HEK293 (cell line): ENCODE measurements at regions not wholly inside any gene's neighbourhood (a gene's known extent, or its start where the extent isn't known, plus 50 kb on each side); places are given as distances from the start of the nearest gene placed in this dataset.

Experiments used
- CTCF ChIA-PET: fragments of 350-600 bp; formaldehyde crosslinking; extraction: SDS; loops from one replicate; lab custom pipeline; 2021; ENCODE audit warnings: antibody characterized with exemption; lab: Yijun Ruan, JAX
- POLR2A ChIA-PET: fragments of 300-600 bp; formaldehyde crosslinking; extraction: SDS; loops from one replicate; lab custom pipeline; 2020; ENCODE audit warnings: antibody characterized with exemption, inconsistent platforms; lab: Yijun Ruan, JAX
- H3K27ac ChIP-seq: fragments of 200-500 bp; sonication (Bioruptor generic); 2 replicates; pipeline ENCODE4 v1.5.1; 2014; ENCODE audit warnings: low read depth, low read length, control low read depth, inconsistent platforms; ENCODE audit errors: extremely low read depth
- H3K36me3 ChIP-seq, 2 experiments: fragments of 200-500 bp in 1 of 2; sonication (Bioruptor generic) in 1 of 2; 1 replicate in 1 of 2; 2 replicates in 1 of 2; pipeline ENCODE4 v1.5.1; 2014 to 2017; ENCODE audit warnings: inconsistent platforms in 2 of 2, low read length in 2 of 2; ENCODE audit not compliant: control insufficient read depth in 2 of 2, insufficient read depth in 1 of 2
- H3K4me1 ChIP-seq: fragments of 200-500 bp; sonication (Bioruptor generic); 2 replicates; pipeline ENCODE4 v1.5.1; 2014; ENCODE audit warnings: mild to moderate bottlenecking, low read length, inconsistent platforms; ENCODE audit not compliant: control insufficient read depth, insufficient read depth
- H3K4me3 ChIP-seq: 2 replicates; pipeline ENCODE4 v1.5.1; 2011; ENCODE audit warnings: low read depth, mild to moderate bottlenecking, control low read depth, low read length, moderate library complexity
- H3K9me3 ChIP-seq: fragments of 200-500 bp; sonication (Bioruptor generic); 2 replicates; pipeline ENCODE4 v1.5.1; 2014; ENCODE audit warnings: low read depth, low read length, inconsistent platforms; ENCODE audit not compliant: control insufficient read depth, insufficient read depth
- HOXC10 ChIP-seq: sonication (generic); formaldehyde crosslinking; IDR thresholded peaks from 2 replicates; pipeline ENCODE4 v1.8.1; 2023; ENCODE audit warnings: mild to moderate bottlenecking, missing genetic modification reagents
- KLF10 ChIP-seq: fragments of 450-650 bp; IDR thresholded peaks from 2 replicates; pipeline ENCODE4 v1.5.1; 2018; ENCODE audit warnings: missing biosample characterization, mild to moderate bottlenecking, missing genetic modification characterization
- KLF7 ChIP-seq: fragments of 450-650 bp; formaldehyde crosslinking; IDR thresholded peaks from 2 replicates; pipeline ENCODE4 v1.5.1; 2016; ENCODE audit warnings: missing biosample characterization, missing genetic modification characterization, borderline replicate concordance
- TCF7L2 ChIP-seq: IDR thresholded peaks from 2 replicates; pipeline ENCODE4 v1.6.1; 2011; ENCODE audit warnings: low read depth, mild to moderate bottlenecking, inconsistent platforms, low read length, moderate library complexity, borderline replicate concordance
- ZEB2 ChIP-seq: fragments of 450-650 bp; formaldehyde crosslinking; IDR thresholded peaks from 2 replicates; pipeline ENCODE4 v1.5.1; 2016; ENCODE audit warnings: missing biosample characterization, missing genetic modification characterization
- ZNF146 ChIP-seq: fragments of 450-650 bp; formaldehyde crosslinking; IDR thresholded peaks from 2 replicates; pipeline ENCODE4 v1.5.1; 2016; ENCODE audit warnings: missing biosample characterization, missing genetic modification characterization
- ZNF155 ChIP-seq: fragments of 450-650 bp; formaldehyde crosslinking; IDR thresholded peaks from 2 replicates; pipeline ENCODE4 v1.5.1; 2016; ENCODE audit warnings: missing biosample characterization, missing genetic modification characterization
- ZNF19 ChIP-seq: fragments of 450-650 bp; formaldehyde crosslinking; IDR thresholded peaks from 2 replicates; pipeline ENCODE4; 2016; ENCODE audit warnings: missing biosample characterization, missing genetic modification characterization, low read depth
- ZNF239 ChIP-seq: fragments of 450-650 bp; formaldehyde crosslinking; IDR thresholded peaks from 2 replicates; pipeline ENCODE4 v1.5.1; 2016; ENCODE audit warnings: missing biosample characterization, missing genetic modification characterization
- ZNF266 ChIP-seq: fragments of 450-650 bp; formaldehyde crosslinking; IDR thresholded peaks from 2 replicates; pipeline ENCODE4 v1.5.1; 2016; ENCODE audit warnings: missing biosample characterization, missing genetic modification characterization, low read depth
- ZNF274 ChIP-seq, 2 experiments: fragments of 200-500 bp in 1 of 2; fragments of 450-650 bp in 1 of 2; sonication (Bioruptor generic) in 1 of 2; formaldehyde crosslinking in 1 of 2; IDR thresholded peaks; 2 replicates each; pipeline versions ENCODE4 v1.5.1 to v1.6.1; 2014 to 2016; ENCODE audit warnings: borderline replicate concordance in 1 of 2, inconsistent platforms in 1 of 2, low read length in 1 of 2, missing biosample characterization in 1 of 2, missing genetic modification characterization in 1 of 2
- ZNF37A ChIP-seq: fragments of 450-650 bp; IDR thresholded peaks from 2 replicates; pipeline ENCODE4 v1.5.1; 2018; ENCODE audit warnings: missing biosample characterization, missing genetic modification characterization
- ZNF416 ChIP-seq: fragments of 450-650 bp; formaldehyde crosslinking; IDR thresholded peaks from 2 replicates; pipeline ENCODE4 v1.5.1; 2016; ENCODE audit warnings: missing biosample characterization, missing genetic modification characterization
- ZNF48 ChIP-seq: fragments of 450-650 bp; formaldehyde crosslinking; IDR thresholded peaks from 2 replicates; pipeline ENCODE4 v1.5.1; 2016; ENCODE audit warnings: missing biosample characterization, missing genetic modification characterization
- ZNF677 ChIP-seq: fragments of 450-650 bp; IDR thresholded peaks from 2 replicates; pipeline ENCODE4 v1.5.0; 2018; ENCODE audit warnings: missing biosample characterization, mild to moderate bottlenecking, missing genetic modification characterization, moderate library complexity
- ZNF837 ChIP-seq: fragments of 450-650 bp; formaldehyde crosslinking; IDR thresholded peaks from 2 replicates; pipeline ENCODE4 v1.5.1; 2016; ENCODE audit warnings: missing biosample characterization, missing genetic modification characterization
- ZNF843 ChIP-seq: fragments of 450-650 bp; formaldehyde crosslinking; IDR thresholded peaks from 2 replicates; pipeline ENCODE4 v1.5.1; 2016; ENCODE audit warnings: missing biosample characterization, missing genetic modification characterization
- TF ChIP-seq, protein P1 (sequence below): fragments of 450-650 bp; formaldehyde crosslinking; IDR thresholded peaks from 2 replicates; pipeline ENCODE4 v1.5.1; 2016; ENCODE audit warnings: missing biosample characterization, missing genetic modification characterization
- TF ChIP-seq, protein P2 (sequence below): fragments of 450-650 bp; formaldehyde crosslinking; IDR thresholded peaks from 2 replicates; pipeline ENCODE4 v1.5.1; 2016; ENCODE audit warnings: missing biosample characterization, missing genetic modification characterization
- TF ChIP-seq, protein P3 (sequence below): fragments of 450-650 bp; formaldehyde crosslinking; IDR thresholded peaks from 2 replicates; pipeline ENCODE4 v1.5.1; 2016; ENCODE audit warnings: missing biosample characterization, missing genetic modification characterization

DNA sequence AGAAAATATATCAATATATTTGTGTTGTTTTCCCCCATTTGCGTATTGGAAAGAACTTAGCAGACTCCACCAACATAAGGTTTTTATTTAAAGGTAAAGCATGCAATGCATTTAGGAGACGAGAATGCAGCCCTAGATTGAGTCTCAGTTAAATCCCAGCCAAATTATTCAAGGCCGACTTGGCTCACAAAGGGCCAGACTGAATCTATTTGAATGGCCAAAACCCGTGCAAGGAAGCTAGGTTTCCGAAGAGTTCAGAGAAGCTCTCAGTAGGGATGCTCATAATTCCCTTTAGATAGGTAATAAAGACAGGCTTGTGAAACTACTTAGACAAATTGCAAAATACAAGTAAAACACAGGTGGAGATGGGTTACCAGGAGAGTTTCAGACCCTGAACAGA lies 520.3 kb downstream of the CDH9 start (continued):
- TF ChIP-seq, protein P1, sequence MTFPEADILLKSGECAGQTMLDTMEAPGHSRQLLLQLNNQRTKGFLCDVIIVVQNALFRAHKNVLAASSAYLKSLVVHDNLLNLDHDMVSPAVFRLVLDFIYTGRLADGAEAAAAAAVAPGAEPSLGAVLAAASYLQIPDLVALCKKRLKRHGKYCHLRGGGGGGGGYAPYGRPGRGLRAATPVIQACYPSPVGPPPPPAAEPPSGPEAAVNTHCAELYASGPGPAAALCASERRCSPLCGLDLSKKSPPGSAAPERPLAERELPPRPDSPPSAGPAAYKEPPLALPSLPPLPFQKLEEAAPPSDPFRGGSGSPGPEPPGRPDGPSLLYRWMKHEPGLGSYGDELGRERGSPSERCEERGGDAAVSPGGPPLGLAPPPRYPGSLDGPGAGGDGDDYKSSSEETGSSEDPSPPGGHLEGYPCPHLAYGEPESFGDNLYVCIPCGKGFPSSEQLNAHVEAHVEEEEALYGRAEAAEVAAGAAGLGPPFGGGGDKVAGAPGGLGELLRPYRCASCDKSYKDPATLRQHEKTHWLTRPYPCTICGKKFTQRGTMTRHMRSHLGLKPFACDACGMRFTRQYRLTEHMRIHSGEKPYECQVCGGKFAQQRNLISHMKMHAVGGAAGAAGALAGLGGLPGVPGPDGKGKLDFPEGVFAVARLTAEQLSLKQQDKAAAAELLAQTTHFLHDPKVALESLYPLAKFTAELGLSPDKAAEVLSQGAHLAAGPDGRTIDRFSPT (tag by site-specific recombination) = no peak
- TF ChIP-seq, all 188 proteins: peak for 0

DNA sequence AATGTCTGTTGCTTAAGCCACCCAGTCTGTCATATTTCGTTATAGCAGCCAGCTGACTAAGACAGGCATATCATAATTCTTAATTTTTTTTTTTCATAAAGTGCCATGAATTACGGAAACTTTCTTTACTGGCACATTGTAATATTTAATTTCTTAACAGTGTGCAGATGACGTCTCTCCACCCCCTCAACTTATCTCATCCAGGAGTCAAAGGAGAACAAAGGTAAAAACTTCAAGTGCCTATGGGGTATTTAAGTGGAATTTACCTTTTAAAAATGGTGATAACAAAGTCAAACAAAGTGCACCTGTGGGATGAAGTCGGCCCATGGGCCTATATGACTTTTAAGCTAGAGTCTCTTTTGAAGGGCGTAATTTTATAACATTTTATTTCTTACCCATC lies 539.4 kb downstream of the CDH9 start:
- TF ChIP-seq ZNF155 = no peak
- TF ChIP-seq ZNF416 (tag by site-specific recombination) = no peak
- no peak for TF ChIP-seq ZNF37A (tag by site-specific recombination)
- TF ChIP-seq ZNF239 (tag by site-specific recombination) = no peak
- TF ChIP-seq ZNF274 (IDR thresholded peaks at IDR 0.05; ENCODE audit: low read length) = no peak
- TF ChIP-seq ZNF274 (tag by site-specific recombination; IDR thresholded peaks at IDR 0.05; ENCODE audit: borderline replicate concordance) = no peak
- no peak for TF ChIP-seq ZNF48 (tag by site-specific recombination)
- TF ChIP-seq TCF7L2 = no peak
- TF ChIP-seq ZNF19 (tag by site-specific recombination) = no peak
- CTCF ChIA-PET = interaction anchor here (0.6 kb wide), 2 partner anchors 59 to 1875 kb away, joined by 3 read pairs; no protein-coding TSS in a partner anchor
- POLR2A ChIA-PET = no interaction called here
- H3K4me1 ChIP-seq = no peaks in the 10 kb centered on the region
- no peak overlapping the region for H3K27ac ChIP-seq
- H3K9me3 ChIP-seq = no peaks in the 10 kb centered on the region; the same call in none of the 2 replicates
- no peaks in the 10 kb centered on the region; a peak in 1 of 3 replicates for H3K36me3 ChIP-seq
- H3K4me3 ChIP-seq = no peak overlapping the region

DNA sequence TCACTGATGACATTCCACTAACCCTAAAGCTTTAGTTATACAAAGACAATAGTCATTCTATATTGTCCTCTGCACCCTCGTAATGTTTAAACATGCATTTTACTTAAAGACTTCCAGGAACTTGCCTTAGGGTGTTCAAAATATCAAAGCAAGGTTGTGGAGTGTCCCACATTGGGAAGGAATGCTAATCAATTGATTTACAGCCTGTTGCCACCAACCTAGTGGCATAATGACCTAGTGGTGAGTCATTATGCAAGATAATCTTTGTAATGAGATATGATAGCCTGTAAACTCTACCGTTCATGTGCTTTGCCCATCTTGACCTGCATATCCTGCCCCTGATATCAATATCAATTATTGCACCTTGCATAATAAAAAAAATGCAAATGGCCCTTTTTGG lies 542.9 kb downstream of the CDH9 start:
- no peaks in the 10 kb centered on the region; a peak in 1 of 3 replicates for H3K36me3 ChIP-seq
- TF ChIP-seq HOXC10 (CRISPR knock-in tag) (no peak), ZEB2 (no peak), KLF7 (tag by site-specific recombination) (no peak), ZNF677 (tag by site-specific recombination) (no peak), KLF10 (no peak), ZNF146 (tag by site-specific recombination) (no peak), ZNF843 (tag by site-specific recombination) (no peak), ZNF837 (tag by site-specific recombination) (no peak), ZNF266 (tag by site-specific recombination) (no peak)
- TF ChIP-seq, protein P2, sequence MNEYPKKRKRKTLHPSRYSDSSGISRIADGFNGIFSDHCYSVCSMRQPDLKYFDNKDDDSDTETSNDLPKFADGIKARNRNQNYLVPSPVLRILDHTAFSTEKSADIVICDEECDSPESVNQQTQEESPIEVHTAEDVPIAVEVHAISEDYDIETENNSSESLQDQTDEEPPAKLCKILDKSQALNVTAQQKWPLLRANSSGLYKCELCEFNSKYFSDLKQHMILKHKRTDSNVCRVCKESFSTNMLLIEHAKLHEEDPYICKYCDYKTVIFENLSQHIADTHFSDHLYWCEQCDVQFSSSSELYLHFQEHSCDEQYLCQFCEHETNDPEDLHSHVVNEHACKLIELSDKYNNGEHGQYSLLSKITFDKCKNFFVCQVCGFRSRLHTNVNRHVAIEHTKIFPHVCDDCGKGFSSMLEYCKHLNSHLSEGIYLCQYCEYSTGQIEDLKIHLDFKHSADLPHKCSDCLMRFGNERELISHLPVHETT = no peak
- TF ChIP-seq, protein P3, sequence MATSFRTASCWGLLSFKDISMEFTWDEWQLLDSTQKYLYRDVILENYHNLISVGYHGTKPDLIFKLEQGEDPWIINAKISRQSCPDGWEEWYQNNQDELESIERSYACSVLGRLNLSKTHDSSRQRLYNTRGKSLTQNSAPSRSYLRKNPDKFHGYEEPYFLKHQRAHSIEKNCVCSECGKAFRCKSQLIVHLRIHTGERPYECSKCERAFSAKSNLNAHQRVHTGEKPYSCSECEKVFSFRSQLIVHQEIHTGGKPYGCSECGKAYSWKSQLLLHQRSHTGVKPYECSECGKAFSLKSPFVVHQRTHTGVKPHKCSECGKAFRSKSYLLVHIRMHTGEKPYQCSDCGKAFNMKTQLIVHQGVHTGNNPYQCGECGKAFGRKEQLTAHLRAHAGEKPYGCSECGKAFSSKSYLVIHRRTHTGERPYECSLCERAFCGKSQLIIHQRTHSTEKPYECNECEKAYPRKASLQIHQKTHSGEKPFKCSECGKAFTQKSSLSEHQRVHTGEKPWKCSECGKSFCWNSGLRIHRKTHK (tag by site-specific recombination) = no peak
- H3K9me3 ChIP-seq = no peaks in the 10 kb centered on the region; the same call in 1 of the 2 replicates
- CTCF ChIA-PET = no interaction called here
- no peaks in the 10 kb centered on the region for H3K4me1 ChIP-seq
- no peak overlapping the region for H3K4me3 ChIP-seq
- POLR2A ChIA-PET = no interaction called here
- H3K27ac ChIP-seq = no peak overlapping the region
